Left renal cortex interstitium (tissue), 4 donors: ENCODE measurements at regions not wholly inside any gene's neighbourhood (a gene's known extent, or its start where the extent isn't known, plus 50 kb on each side); places are given as distances from the start of the nearest gene placed in this dataset.

Experiments used
- DNase-seq, 4 donors: peaks; one replicate each; pipeline ENCODE4 v3.0.0-alpha.2; 2013; ENCODE audit warnings: low read depth in 4 of 4, low spot score in 2 of 4, missing footprints in 1 of 4

GRCh38 chrX:97666890-97667289 is 783.2 kb downstream of the RPA4 start:
- DNase-seq: no peak

- DNase-seq: no peak
These were observed 784.4 kb downstream of the RPA4 start for GRCh38 chrX:97668126-97668525.

GRCh38 chrX:97672138-97672537 is 788.4 kb downstream of the RPA4 start:
- DNase-seq: no peak

GRCh38 chrX:97672608-97673007 is 788.9 kb downstream of the RPA4 start:
- no peak for DNase-seq

GRCh38 chrX:97673135-97673534 is 789.4 kb downstream of the RPA4 start:
- DNase-seq: no peak

GRCh38 chrX:97682991-97683840 is 799.5 kb downstream of the RPA4 start:
- no peak for DNase-seq

- DNase-seq: no peak
These were observed 802.0 kb downstream of the RPA4 start for GRCh38 chrX:97685753-97686152.

GRCh38 chrX:97691901-97692455 is 808.3 kb downstream of the RPA4 start:
- no peak for DNase-seq

GRCh38 chrX:97692575-97692974 is 808.9 kb downstream of the RPA4 start:
- no peak for DNase-seq

- DNase-seq: no peak
These were observed 816.8 kb downstream of the RPA4 start for GRCh38 chrX:97700547-97700946.

GRCh38 chrX:97704474-97704873 is 820.8 kb downstream of the RPA4 start:
- DNase-seq: no peak

- DNase-seq: no peak
These were observed 821.2 kb downstream of the RPA4 start for GRCh38 chrX:97704881-97705280.

- DNase-seq: no peak
These were observed 822.2 kb downstream of the RPA4 start for GRCh38 chrX:97705936-97706335.

GRCh38 chrX:97714072-97714471 is 830.4 kb downstream of the RPA4 start:
- DNase-seq: no peak

GRCh38 chrX:97728215-97728614 is 844.5 kb downstream of the RPA4 start:
- no peak for DNase-seq

- no peak for DNase-seq
These were observed 856.3 kb downstream of the RPA4 start for GRCh38 chrX:97740044-97740443.

- DNase-seq: no peak
These were observed 857.2 kb downstream of the RPA4 start for GRCh38 chrX:97740886-97741285.

- DNase-seq: no peak
These were observed 859.3 kb downstream of the RPA4 start for GRCh38 chrX:97743014-97743413.

- DNase-seq: no peak
These were observed 863.6 kb downstream of the RPA4 start for GRCh38 chrX:97747346-97747745.

GRCh38 chrX:97751016-97751415 is 867.3 kb downstream of the RPA4 start:
- no peak for DNase-seq

- no peak for DNase-seq
These were observed 868.0 kb downstream of the RPA4 start for GRCh38 chrX:97751735-97752134.

- no peak for DNase-seq
These were observed 873.2 kb downstream of the RPA4 start for GRCh38 chrX:97756879-97757278.
